H1 (cell line): ENCODE measurements at regions not wholly inside any gene's neighbourhood (a gene's known extent, or its start where the extent isn't known, plus 50 kb on each side); places are given as distances from the start of the nearest gene placed in this dataset.

Experiments
- ASH2L ChIP-seq: fragments of 200-600, 300-600 bp; sonication (generic); IDR thresholded peaks from one replicate; pipeline ENCODE4 v1.7.1; 2017; ENCODE audit warnings: low read length
- CHD7 ChIP-seq: fragments of 300-600 bp; sonication (generic); IDR thresholded peaks from 2 replicates; pipeline ENCODE4 v1.7.1; 2012; ENCODE audit warnings: low read length, moderate library complexity, mild to moderate bottlenecking, inconsistent platforms; ENCODE audit not compliant: insufficient replicate concordance
- CREB1 ChIP-seq: IDR thresholded peaks from 2 replicates; pipeline ENCODE4 v1.6.1; 2012; ENCODE audit warnings: inconsistent platforms
- GABPA ChIP-seq: IDR thresholded peaks from 2 replicates; pipeline ENCODE4 v1.6.1; 2011; ENCODE audit warnings: mild to moderate bottlenecking, low read length, moderate library complexity, borderline replicate concordance; ENCODE audit not compliant: insufficient read depth
- GTF2F1 ChIP-seq: IDR thresholded peaks from 2 replicates; pipeline ENCODE4 v1.6.1; 2012; ENCODE audit warnings: low read depth, low read length, improper control_type of control experiment, borderline replicate concordance
- JUN ChIP-seq: IDR thresholded peaks from 2 replicates; pipeline ENCODE4 v1.6.1; 2011; ENCODE audit warnings: low read depth, mild to moderate bottlenecking, improper control_type of control experiment, low read length
- MAFK ChIP-seq: IDR thresholded peaks from 2 replicates; pipeline ENCODE4 v1.6.1; 2012; ENCODE audit warnings: low read depth, mild to moderate bottlenecking, improper control_type of control experiment, low read length
- RAD21 ChIP-seq, 2 experiments: IDR thresholded peaks in 1 of 2; conservative IDR thresholded peaks in 1 of 2; 2 replicates each; pipeline ENCODE4 v1.6.1; 2011; ENCODE audit warnings: low read depth in 2 of 2, low read length in 2 of 2, improper control_type of control experiment in 1 of 2, inconsistent platforms in 1 of 2, mild to moderate bottlenecking in 1 of 2, moderate library complexity in 1 of 2
- SIN3A ChIP-seq, 2 experiments: IDR thresholded peaks in 1 of 2; conservative IDR thresholded peaks in 1 of 2; 2 replicates each; pipeline ENCODE4 v1.6.1; 2011 to 2012; ENCODE audit warnings: low read length in 2 of 2, improper control_type of control experiment in 1 of 2, low read depth in 1 of 2, mild to moderate bottlenecking in 1 of 2
- SIRT6 ChIP-seq: IDR thresholded peaks from one replicate; pipeline ENCODE4 v1.7.1; 2012; ENCODE audit warnings: low read length, inconsistent platforms
- SP4 ChIP-seq: IDR thresholded peaks from 2 replicates; pipeline ENCODE4 v1.6.1; 2012; ENCODE audit warnings: low read length, inconsistent platforms
- TBP ChIP-seq: IDR thresholded peaks from 2 replicates; pipeline ENCODE4 v1.6.1; 2011; ENCODE audit warnings: low read depth, low read length, improper control_type of control experiment

DNA sequence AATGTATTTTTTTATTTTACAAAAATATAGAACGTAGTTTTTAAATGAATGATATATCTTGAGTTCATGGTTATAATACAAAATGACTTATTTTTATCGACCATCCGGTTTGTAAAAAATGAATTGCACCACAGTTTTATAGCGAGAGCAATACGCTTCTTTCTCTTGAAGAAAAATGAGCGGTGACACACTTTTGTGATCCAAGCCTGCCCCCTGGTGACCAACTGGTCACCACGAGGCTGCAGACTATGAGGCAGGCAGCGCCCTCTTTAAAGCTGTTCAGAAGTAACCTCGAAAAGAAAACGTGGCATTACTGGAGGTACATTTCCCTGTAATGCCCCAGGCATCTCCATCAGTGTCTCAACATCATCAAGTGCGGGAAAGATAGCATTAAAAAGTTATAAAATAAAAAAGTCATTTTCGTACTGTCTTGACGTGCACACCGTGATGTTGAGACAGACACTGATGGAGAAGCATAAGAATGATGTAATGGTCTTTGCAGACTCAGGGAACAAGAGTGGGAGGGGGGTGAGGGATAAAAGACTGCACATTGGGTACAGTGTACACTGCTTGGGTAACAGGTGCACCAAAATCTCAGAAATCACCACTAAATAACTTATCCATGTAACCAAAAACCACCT, 734.2 kb upstream of the ADAMTS5 start (continued):
- TF ChIP-seq SIRT6 (no peak), CREB1 (0 out of 2 replicates have a peak, but pooled peaks have one; percentile 16), JUN (no peak), SP4 (no peak), ASH2L (no peak), GTF2F1 (no peak), MAFK (no peak), RAD21 (IDR thresholded peaks at IDR 0.05 in 1 of 2, conservative IDR thresholded peaks at IDR 0.05 in 1 of 2; ENCODE audit: low read depth in 2 of 2, low read length in 2 of 2) (peak; percentile 95 to 96), TBP (no peak), SIN3A (conservative IDR thresholded peaks at IDR 0.05 in 1 of 2, IDR thresholded peaks at IDR 0.05 in 1 of 2; ENCODE audit: low read depth in 1 of 2, low read length in 2 of 2) (no peak), GABPA (no peak), CHD7 (no peak)
